ENCODE measurements at regions not wholly inside any gene's neighbourhood (a gene's known extent, or its start where the extent isn't known, plus 50 kb on each side); places are given as distances from the start of the nearest gene placed in this dataset.

DNA sequence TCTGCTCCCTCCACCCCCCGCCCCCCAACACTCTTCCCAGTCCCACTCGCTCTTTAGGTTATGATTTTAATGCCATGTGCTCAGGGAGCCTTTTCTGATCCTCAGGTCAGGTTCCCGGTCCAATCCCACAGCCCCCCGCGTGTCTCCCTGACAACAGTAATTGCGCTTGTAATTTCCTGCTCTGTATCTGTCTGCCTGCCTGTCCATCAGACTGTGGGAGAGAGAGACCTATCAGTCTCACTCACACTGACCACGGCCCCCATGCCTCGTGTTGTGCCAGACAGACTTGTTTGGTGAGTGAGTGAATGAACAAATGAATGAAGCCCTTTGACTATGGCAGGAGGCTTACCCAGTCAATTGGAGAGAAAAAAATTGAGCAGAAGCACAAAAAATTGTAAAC is 50.8 kb upstream of the ECE1 start:
- H3K27me3 Mint-ChIP-seq (ENCODE audit: low read depth) = no peaks in the 10 kb centered on the region
- H3K27ac Mint-ChIP-seq = no peak overlapping the region
- no peak for DNase-seq (ENCODE audit: low spot score)
- no peaks in the 10 kb centered on the region for H3K9me3 Mint-ChIP-seq
- peaks cover 45% of the 10 kb centered on the region for H3K4me1 Mint-ChIP-seq (ENCODE audit: low read depth)
- H3K4me3 Mint-ChIP-seq = no peak overlapping the region
- peaks cover 2% of the 10 kb centered on the region for H3K36me3 Mint-ChIP-seq (ENCODE audit: low read depth)

- DNase-seq (ENCODE audit: low spot score) = no peak
- no peaks in the 10 kb centered on the region for H3K9me3 Mint-ChIP-seq
- H3K36me3 Mint-ChIP-seq (ENCODE audit: low read depth) = peaks cover 2% of the 10 kb centered on the region
- peaks cover 52% of the 10 kb centered on the region for H3K4me1 Mint-ChIP-seq (ENCODE audit: low read depth)
- H3K4me3 Mint-ChIP-seq = no peak overlapping the region
- no peak overlapping the region for H3K27ac Mint-ChIP-seq
- no peaks in the 10 kb centered on the region for H3K27me3 Mint-ChIP-seq (ENCODE audit: low read depth)
Measured at GRCh38 chr1:21340230-21340945, 50.1 kb upstream of the ECE1 start.
